ENCODE measurements at regions not wholly inside any gene's neighbourhood (a gene's known extent, or its start where the extent isn't known, plus 50 kb on each side); places are given as distances from the start of the nearest gene placed in this dataset.

- no peak for TF ChIP-seq FOXP2 (optimal IDR thresholded peaks at IDR 0.05; ENCODE audit: control extremely low read depth, extremely low read length, insufficient read depth)
- no peak for DNase-seq (ENCODE audit: low read depth, low spot score)
- H3K9ac ChIP-seq (ENCODE audit: insufficient read length) = no peak overlapping the region
- H3K4me3 ChIP-seq = no peak overlapping the region
- no peaks in the 10 kb centered on the region for H3K9me3 ChIP-seq (ENCODE audit: low read depth, low read length)
- H3K36me3 ChIP-seq (ENCODE audit: insufficient read depth, low read length) = no peaks in the 10 kb centered on the region
- H3K27ac ChIP-seq = no peak overlapping the region
These were observed 75.3 kb downstream of the S1PR1 start for GRCh38 chr1:101312147-101312546.

- DNase-seq (ENCODE audit: low read depth, low spot score) = no peak
- TF ChIP-seq EZH2 (IDR thresholded peaks at IDR 0.05) (no peak), POLR2AphosphoS5 (IDR thresholded peaks at IDR 0.05; ENCODE audit: borderline replicate concordance, low read depth, low read length) (no peak), FOXP2 (optimal IDR thresholded peaks at IDR 0.05; ENCODE audit: control extremely low read depth, extremely low read length, insufficient read depth) (no peak)
- H3K9me3 ChIP-seq (ENCODE audit: low read depth, low read length) = no peaks in the 10 kb centered on the region
- H3K4me3 ChIP-seq = no peak overlapping the region
- H3K9ac ChIP-seq (ENCODE audit: insufficient read length) = no peak overlapping the region
- H3K27ac ChIP-seq = no peak overlapping the region
- no peaks in the 10 kb centered on the region for H3K36me3 ChIP-seq (ENCODE audit: insufficient read depth, low read length)
These were observed 76.5 kb downstream of the S1PR1 start for GRCh38 chr1:101313356-101313755.

GRCh38 chr1:101314244-101314643 lies 77.4 kb downstream of the S1PR1 start:
- Histone ChIP-seq H3K9ac (ENCODE audit: insufficient read length) (no peak overlapping the region), H3K36me3 (ENCODE audit: insufficient read depth, low read length) (no peaks in the 10 kb centered on the region), H3K4me3 (no peak overlapping the region), H3K9me3 (ENCODE audit: low read depth, low read length) (no peaks in the 10 kb centered on the region), H3K27ac (no peak overlapping the region)
- TF ChIP-seq POLR2AphosphoS5 (IDR thresholded peaks at IDR 0.05; ENCODE audit: borderline replicate concordance, low read depth, low read length) = no peak
- no peak for DNase-seq (ENCODE audit: low read depth, low spot score)

- Histone ChIP-seq H3K9me3 (ENCODE audit: low read depth, low read length) (no peaks in the 10 kb centered on the region), H3K4me3 (no peak overlapping the region), H3K36me3 (ENCODE audit: insufficient read depth, low read length) (no peaks in the 10 kb centered on the region), H3K27ac (no peak overlapping the region), H3K9ac (ENCODE audit: insufficient read length) (no peak overlapping the region)
- TF ChIP-seq POLR2AphosphoS5 (IDR thresholded peaks at IDR 0.05; ENCODE audit: borderline replicate concordance, low read depth, low read length) (no peak), FOXP2 (optimal IDR thresholded peaks at IDR 0.05; ENCODE audit: control extremely low read depth, extremely low read length, insufficient read depth) (no peak), EZH2 (IDR thresholded peaks at IDR 0.05) (no peak)
- DNase-seq (ENCODE audit: low read depth, low spot score) = no peak
These were observed 79.4 kb downstream of the S1PR1 start for GRCh38 chr1:101316256-101316655.

- Histone ChIP-seq H3K9ac (ENCODE audit: insufficient read length) (no peak overlapping the region), H3K4me3 (no peak overlapping the region), H3K36me3 (ENCODE audit: insufficient read depth, low read length) (no peaks in the 10 kb centered on the region), H3K9me3 (ENCODE audit: low read depth, low read length) (no peaks in the 10 kb centered on the region), H3K27ac (no peak overlapping the region)
- DNase-seq (ENCODE audit: low read depth, low spot score) = no peak
- TF ChIP-seq EZH2 (IDR thresholded peaks at IDR 0.05) (no peak), FOXP2 (optimal IDR thresholded peaks at IDR 0.05; ENCODE audit: control extremely low read depth, extremely low read length, insufficient read depth) (no peak), POLR2AphosphoS5 (IDR thresholded peaks at IDR 0.05; ENCODE audit: borderline replicate concordance, low read depth, low read length) (no peak)
These were observed 80.0 kb downstream of the S1PR1 start for GRCh38 chr1:101316799-101317198.

GRCh38 chr1:101317590-101317989 lies 80.8 kb downstream of the S1PR1 start:
- DNase-seq (ENCODE audit: low read depth, low spot score) = no peak
- H3K36me3 ChIP-seq (ENCODE audit: insufficient read depth, low read length) = no peaks in the 10 kb centered on the region
- H3K9me3 ChIP-seq (ENCODE audit: low read depth, low read length) = no peaks in the 10 kb centered on the region
- no peak overlapping the region for H3K4me3 ChIP-seq
- no peak for TF ChIP-seq FOXP2 (optimal IDR thresholded peaks at IDR 0.05; ENCODE audit: control extremely low read depth, extremely low read length, insufficient read depth)
- no peak for TF ChIP-seq EZH2 (IDR thresholded peaks at IDR 0.05)
- no peak for TF ChIP-seq POLR2AphosphoS5 (IDR thresholded peaks at IDR 0.05; ENCODE audit: borderline replicate concordance, low read depth, low read length)
- H3K27ac ChIP-seq = no peak overlapping the region
- no peak overlapping the region for H3K9ac ChIP-seq (ENCODE audit: insufficient read length)

- Histone ChIP-seq H3K27ac (no peak overlapping the region), H3K36me3 (ENCODE audit: insufficient read depth, low read length) (no peaks in the 10 kb centered on the region), H3K4me3 (no peak overlapping the region), H3K9ac (ENCODE audit: insufficient read length) (no peak overlapping the region), H3K9me3 (ENCODE audit: low read depth, low read length) (no peaks in the 10 kb centered on the region)
- TF ChIP-seq EZH2 (IDR thresholded peaks at IDR 0.05) (no peak), POLR2AphosphoS5 (IDR thresholded peaks at IDR 0.05; ENCODE audit: borderline replicate concordance, low read depth, low read length) (no peak), FOXP2 (optimal IDR thresholded peaks at IDR 0.05; ENCODE audit: control extremely low read depth, extremely low read length, insufficient read depth) (no peak)
- DNase-seq (ENCODE audit: low read depth, low spot score) = no peak
These were observed 86.7 kb downstream of the S1PR1 start for GRCh38 chr1:101323535-101323934.

- DNase-seq (ENCODE audit: low read depth, low spot score) = no peak
- H3K9me3 ChIP-seq (ENCODE audit: low read depth, low read length) = no peaks in the 10 kb centered on the region
- no peak overlapping the region for H3K27ac ChIP-seq
- TF ChIP-seq POLR2AphosphoS5 (IDR thresholded peaks at IDR 0.05; ENCODE audit: borderline replicate concordance, low read depth, low read length) (no peak), EZH2 (IDR thresholded peaks at IDR 0.05) (no peak), FOXP2 (optimal IDR thresholded peaks at IDR 0.05; ENCODE audit: control extremely low read depth, extremely low read length, insufficient read depth) (no peak)
- no peak overlapping the region for H3K9ac ChIP-seq (ENCODE audit: insufficient read length)
- H3K36me3 ChIP-seq (ENCODE audit: insufficient read depth, low read length) = no peaks in the 10 kb centered on the region
- H3K4me3 ChIP-seq = no peak overlapping the region
These were observed 88.3 kb downstream of the S1PR1 start for GRCh38 chr1:101325144-101325543.

GRCh38 chr1:101330427-101331130 lies 93.8 kb downstream of the S1PR1 start:
- Histone ChIP-seq H3K4me3 (no peak overlapping the region), H3K27ac (no peak overlapping the region), H3K36me3 (ENCODE audit: insufficient read depth, low read length) (no peaks in the 10 kb centered on the region), H3K9me3 (ENCODE audit: low read depth, low read length) (no peaks in the 10 kb centered on the region), H3K9ac (ENCODE audit: insufficient read length) (no peak overlapping the region)
- no peak for DNase-seq (ENCODE audit: low read depth, low spot score)
- no peak for TF ChIP-seq EZH2 (IDR thresholded peaks at IDR 0.05)
- no peak for TF ChIP-seq FOXP2 (optimal IDR thresholded peaks at IDR 0.05; ENCODE audit: control extremely low read depth, extremely low read length, insufficient read depth)
- no peak for TF ChIP-seq POLR2AphosphoS5 (IDR thresholded peaks at IDR 0.05; ENCODE audit: borderline replicate concordance, low read depth, low read length)
